ENCODE measurements at regions not wholly inside any gene's neighbourhood (a gene's known extent, or its start where the extent isn't known, plus 50 kb on each side); places are given as distances from the start of the nearest gene placed in this dataset.

GRCh38 chr5:3933536-3933935 lies 337.9 kb downstream of the IRX1 start:
- Histone ChIP-seq H2BK20ac (ENCODE audit: low read depth, low read length, poor library complexity, severe bottlenecking) (no peak overlapping the region), H3K14ac (ENCODE audit: insufficient read depth, low read length) (no peak overlapping the region), H2AFZ (ENCODE audit: low read length) (no peak overlapping the region), H3K56ac (ENCODE audit: insufficient read length, low read depth, low read length) (no peak overlapping the region), H3K4me2 (ENCODE audit: insufficient read depth, insufficient read length, low read length) (no peak overlapping the region), H4K20me1 (ENCODE audit: control insufficient read depth, insufficient read depth, insufficient read length) (no peaks in the 10 kb centered on the region), H4K5ac (ENCODE audit: insufficient read length, low read depth, low read length) (no peak overlapping the region), H2AK5ac (ENCODE audit: insufficient read length, low read length) (no peak overlapping the region), H3K79me1 (ENCODE audit: insufficient read depth, low read depth, low read length, poor library complexity, severe bottlenecking) (no peaks in the 10 kb centered on the region), H2BK120ac (ENCODE audit: low read depth, low read length, poor library complexity, severe bottlenecking) (no peak overlapping the region), H3K27me3 (ENCODE audit: insufficient read depth, low read length) (no peaks in the 10 kb centered on the region), H3K4me1 (ENCODE audit: insufficient read depth, low read length) (no peaks in the 10 kb centered on the region), H3K27ac (ENCODE audit: insufficient read length, low read depth, low read length) (no peak overlapping the region), H3K79me2 (ENCODE audit: insufficient read depth, low read length) (no peaks in the 10 kb centered on the region), H3K9ac (ENCODE audit: extremely low read depth, insufficient read length, low read length) (no peak overlapping the region), H3K23me2 (ENCODE audit: insufficient read length, low read depth, low read length, poor library complexity, severe bottlenecking) (no peaks in the 10 kb centered on the region), H3K18ac (ENCODE audit: insufficient read length, low read depth, low read length) (no peak overlapping the region), H2BK15ac (ENCODE audit: low read depth, low read length) (no peak overlapping the region), H4K91ac (ENCODE audit: insufficient read length, low read depth, low read length) (no peak overlapping the region), H3K9me3 (ENCODE audit: control insufficient read depth, low read depth, low read length) (no peaks in the 10 kb centered on the region), H3K23ac (ENCODE audit: insufficient read length, low read depth, low read length) (no peak overlapping the region), H3T11ph (ENCODE audit: low read length) (no peak overlapping the region), H2BK5ac (ENCODE audit: insufficient read length, low read length) (no peak overlapping the region), H4K8ac (replicated peaks; ENCODE audit: insufficient read length, low read depth, low read length) (no peak overlapping the region), H2BK12ac (ENCODE audit: insufficient read length, low read depth, low read length) (no peak overlapping the region), H3K4ac (ENCODE audit: low read depth, low read length) (no peak overlapping the region)
- Mint-ChIP-seq H3K27me3 (ENCODE audit: low read depth) (no peaks in the 10 kb centered on the region), H3K9me3 (peaks cover 5 to 8% of the 10 kb centered on the region in 2 experiments; a peak in 4 of 5 replicates), H3K4me3 (no peak overlapping the region), H3K4me1 (0 out of 4 replicates have a peak, but pooled peaks cover 0 to 3% of the 10 kb centered on the region in 2 experiments), H3K36me3 (ENCODE audit: insufficient read depth in 1 of 3, low read depth in 3 of 3) (no peaks in the 10 kb centered on the region), H3K27ac (no peak overlapping the region)
- TF ChIP-seq, protein P1, sequence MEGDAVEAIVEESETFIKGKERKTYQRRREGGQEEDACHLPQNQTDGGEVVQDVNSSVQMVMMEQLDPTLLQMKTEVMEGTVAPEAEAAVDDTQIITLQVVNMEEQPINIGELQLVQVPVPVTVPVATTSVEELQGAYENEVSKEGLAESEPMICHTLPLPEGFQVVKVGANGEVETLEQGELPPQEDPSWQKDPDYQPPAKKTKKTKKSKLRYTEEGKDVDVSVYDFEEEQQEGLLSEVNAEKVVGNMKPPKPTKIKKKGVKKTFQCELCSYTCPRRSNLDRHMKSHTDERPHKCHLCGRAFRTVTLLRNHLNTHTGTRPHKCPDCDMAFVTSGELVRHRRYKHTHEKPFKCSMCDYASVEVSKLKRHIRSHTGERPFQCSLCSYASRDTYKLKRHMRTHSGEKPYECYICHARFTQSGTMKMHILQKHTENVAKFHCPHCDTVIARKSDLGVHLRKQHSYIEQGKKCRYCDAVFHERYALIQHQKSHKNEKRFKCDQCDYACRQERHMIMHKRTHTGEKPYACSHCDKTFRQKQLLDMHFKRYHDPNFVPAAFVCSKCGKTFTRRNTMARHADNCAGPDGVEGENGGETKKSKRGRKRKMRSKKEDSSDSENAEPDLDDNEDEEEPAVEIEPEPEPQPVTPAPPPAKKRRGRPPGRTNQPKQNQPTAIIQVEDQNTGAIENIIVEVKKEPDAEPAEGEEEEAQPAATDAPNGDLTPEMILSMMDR (conservative IDR thresholded peaks at IDR 0.05) = no peak
- no peak for DNase-seq
- no CpG with 5 or more reads among the region's 4 CpGs for WGBS (ENCODE audit: extremely low coverage, insufficient read length, low lambda C conversion rate)

All from H9 (cell line).